OCI-LY3 (cell line): ENCODE measurements at regions not wholly inside any gene's neighbourhood (a gene's known extent, or its start where the extent isn't known, plus 50 kb on each side); places are given as distances from the start of the nearest gene placed in this dataset.

ENCODE experiments used
- EZH2phosphoT487 ChIP-seq: fragments of 200-600 bp; shearing (Covaris generic); IDR thresholded peaks from 2 replicates; pipeline ENCODE4 v1.6.1; 2018; ENCODE audit warnings: antibody characterized with exemption, mixed run types, low read depth
- TF ChIP-seq, protein P1 (sequence below): fragments of 200-600, 300-600 bp; sonication (generic); IDR thresholded peaks from 2 replicates; pipeline ENCODE4 v1.5.1; 2014; ENCODE audit warnings: antibody characterized with exemption, low read length, low read depth

DNA sequence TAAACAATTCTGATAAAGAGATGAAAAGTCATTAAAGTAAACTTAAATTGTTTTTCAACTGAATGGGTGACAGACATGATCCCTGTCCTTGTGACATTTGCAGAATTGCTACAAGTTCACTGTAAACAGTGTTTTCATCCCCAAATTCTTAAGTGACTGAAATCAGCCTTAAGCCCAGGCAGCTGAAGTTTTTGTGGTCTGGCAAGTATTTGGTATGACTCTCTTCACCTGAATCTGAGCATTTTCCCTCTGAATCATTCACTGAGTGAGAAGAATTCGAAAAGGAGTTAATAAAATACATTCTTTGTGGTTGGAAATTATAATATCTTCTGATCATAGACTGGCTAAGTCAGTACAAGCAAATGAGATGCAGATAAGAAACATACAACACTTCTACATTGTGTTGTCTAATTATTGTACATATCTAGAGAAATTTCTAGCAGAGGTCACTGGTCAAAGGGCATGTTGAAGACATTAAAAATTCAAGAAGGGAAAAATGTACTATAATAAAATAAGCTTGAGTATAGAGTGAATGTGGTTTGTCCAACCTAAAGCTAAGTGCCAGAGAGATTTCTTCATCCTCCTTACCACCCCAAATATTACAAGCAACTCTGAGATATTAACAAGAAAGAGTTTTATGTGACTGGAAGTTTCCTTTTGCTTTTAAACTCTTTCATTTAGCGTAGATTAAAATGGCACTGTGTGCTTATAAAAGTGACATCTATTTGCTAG is 177.8 kb upstream of the DIO2 start:
- TF ChIP-seq, protein P1, sequence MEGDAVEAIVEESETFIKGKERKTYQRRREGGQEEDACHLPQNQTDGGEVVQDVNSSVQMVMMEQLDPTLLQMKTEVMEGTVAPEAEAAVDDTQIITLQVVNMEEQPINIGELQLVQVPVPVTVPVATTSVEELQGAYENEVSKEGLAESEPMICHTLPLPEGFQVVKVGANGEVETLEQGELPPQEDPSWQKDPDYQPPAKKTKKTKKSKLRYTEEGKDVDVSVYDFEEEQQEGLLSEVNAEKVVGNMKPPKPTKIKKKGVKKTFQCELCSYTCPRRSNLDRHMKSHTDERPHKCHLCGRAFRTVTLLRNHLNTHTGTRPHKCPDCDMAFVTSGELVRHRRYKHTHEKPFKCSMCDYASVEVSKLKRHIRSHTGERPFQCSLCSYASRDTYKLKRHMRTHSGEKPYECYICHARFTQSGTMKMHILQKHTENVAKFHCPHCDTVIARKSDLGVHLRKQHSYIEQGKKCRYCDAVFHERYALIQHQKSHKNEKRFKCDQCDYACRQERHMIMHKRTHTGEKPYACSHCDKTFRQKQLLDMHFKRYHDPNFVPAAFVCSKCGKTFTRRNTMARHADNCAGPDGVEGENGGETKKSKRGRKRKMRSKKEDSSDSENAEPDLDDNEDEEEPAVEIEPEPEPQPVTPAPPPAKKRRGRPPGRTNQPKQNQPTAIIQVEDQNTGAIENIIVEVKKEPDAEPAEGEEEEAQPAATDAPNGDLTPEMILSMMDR: no peak
- TF ChIP-seq EZH2phosphoT487: no peak
